Activated CD4-positive, alpha-beta T cell treated with anti-CD3 and anti-CD28 coated beads, Interleukin-2, amount 50 U/mL, for 48 hours (primary cell): ENCODE measurements at regions not wholly inside any gene's neighbourhood (a gene's known extent, or its start where the extent isn't known, plus 50 kb on each side); places are given as distances from the start of the nearest gene placed in this dataset.

ENCODE experiments used
- DNase-seq, 2 experiments: peaks; one replicate each; pipeline ENCODE4 v3.0.0-alpha.2; 2020

- no peak for DNase-seq
Observed at GRCh38 chr11:28439403-28439802, 331.2 kb downstream of the METTL15 start.

- no peak for DNase-seq
Observed at GRCh38 chr11:28420099-28420498, 311.9 kb downstream of the METTL15 start.

GRCh38 chr11:28417601-28418323 is 309.6 kb downstream of the METTL15 start:
- DNase-seq = no peak

DNA sequence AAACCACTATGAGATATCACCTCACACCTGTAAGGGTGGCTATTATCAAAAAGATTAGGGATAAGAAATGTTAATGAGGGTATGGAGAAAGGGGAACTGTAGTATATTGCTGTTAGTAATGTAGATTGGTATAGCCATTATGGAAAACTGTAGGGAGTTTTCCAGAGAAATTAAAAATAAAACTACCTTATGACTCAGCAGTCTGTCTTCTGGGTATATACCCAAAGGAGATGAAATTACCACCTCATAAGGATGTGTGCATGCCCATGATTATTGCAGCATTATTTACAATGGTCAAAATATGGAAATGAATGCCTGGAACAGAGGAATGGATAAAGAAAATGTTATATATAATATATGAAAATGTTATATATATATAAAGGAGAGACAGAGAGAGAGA is 303.8 kb downstream of the METTL15 start:
- DNase-seq = no peak

DNA sequence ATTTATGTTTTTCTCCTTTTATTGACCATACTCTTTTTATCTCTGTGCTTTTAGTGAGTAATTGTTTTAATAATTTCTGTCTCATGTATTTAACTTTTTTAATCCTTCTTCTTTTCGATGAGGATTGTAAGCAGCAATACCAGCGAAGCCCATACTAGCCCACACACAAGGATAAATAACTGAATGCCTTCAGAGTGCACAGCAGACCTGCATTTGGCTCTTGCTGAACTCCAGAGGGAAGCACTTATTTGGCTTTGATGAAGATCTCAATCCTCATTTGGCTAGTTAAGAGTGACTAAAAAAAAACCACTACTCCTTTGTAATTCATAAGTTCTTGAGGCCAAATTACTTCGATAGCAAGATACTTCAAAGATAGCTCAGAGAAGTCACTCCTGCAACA is 293.3 kb downstream of the METTL15 start:
- DNase-seq = no peak

GRCh38 chr11:28400331-28401100 is 292.3 kb downstream of the METTL15 start:
- no peak for DNase-seq

DNA sequence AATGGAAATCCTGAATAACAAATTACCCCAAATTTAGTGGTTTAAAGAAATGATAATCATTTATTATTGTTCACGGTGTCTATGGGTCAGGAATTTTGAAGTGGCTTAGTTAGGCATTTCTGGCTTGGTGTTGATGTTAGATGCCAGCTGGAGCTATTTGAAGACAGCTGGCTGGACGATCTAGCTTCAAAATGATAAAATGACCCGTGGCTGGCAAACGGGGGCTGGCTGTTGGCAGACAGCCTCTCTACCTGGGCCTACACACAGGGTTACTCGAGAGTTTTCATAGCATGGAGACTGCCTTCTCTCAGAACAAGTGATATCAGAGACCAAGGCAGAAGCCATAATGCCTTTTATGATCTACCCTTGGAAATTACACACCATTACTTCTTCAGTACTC is 285.2 kb downstream of the METTL15 start:
- DNase-seq = no peak

DNA sequence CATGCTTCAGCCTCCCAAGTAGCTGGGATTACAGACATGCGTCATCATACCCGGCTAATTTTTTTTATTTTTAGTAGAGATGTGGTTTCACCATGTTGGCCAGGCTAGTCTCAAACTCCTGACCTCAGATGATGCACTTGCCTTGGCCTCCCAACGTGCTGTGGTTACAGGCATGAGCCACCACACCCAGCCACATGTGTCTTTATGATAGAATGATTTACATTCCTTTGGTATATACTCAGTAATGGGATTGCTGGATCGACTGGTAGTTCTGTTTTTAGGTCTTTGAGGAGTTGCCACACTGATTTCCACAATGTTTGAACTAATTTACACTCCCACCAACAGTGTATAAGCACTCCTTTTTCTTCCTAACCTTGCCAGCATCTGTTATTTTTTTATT is 276.2 kb downstream of the METTL15 start:
- no peak for DNase-seq

- DNase-seq = no peak
Observed at GRCh38 chr11:28383456-28383855, 275.3 kb downstream of the METTL15 start.
